ENCODE measurements at regions not wholly inside any gene's neighbourhood (a gene's known extent, or its start where the extent isn't known, plus 50 kb on each side); places are given as distances from the start of the nearest gene placed in this dataset.

- H2AFZ ChIP-seq: peak overlapping the region; percentile 61; the same call in 1 of the 2 replicates
- H3K79me2 ChIP-seq (ENCODE audit: insufficient read depth): no peaks in the 10 kb centered on the region
- no peaks in the 10 kb centered on the region for H3K9me2 ChIP-seq (ENCODE audit: insufficient read depth)
- peak overlapping the region; percentile 37 for H3K4me2 ChIP-seq (ENCODE audit: unreplicated experiment)
- H3K27ac ChIP-seq: peak overlapping the region; percentile 48
- WGBS, 2 experiments (ENCODE audit: low coverage in 1 of 2, low lambda C conversion rate in 2 of 2, missing lambda C conversion rate in 2 of 2): 68 to 72% methylated on average over 10 of the region's 10 CpGs
- TF ChIP-seq EZH2 (IDR thresholded peaks at IDR 0.05; ENCODE audit: insufficient read depth, poor library complexity, severe bottlenecking) (no peak), EZH2phosphoT487 (IDR thresholded peaks at IDR 0.05; ENCODE audit: insufficient read depth, low read depth) (no peak)
- H3K4me3 ChIP-seq: peak overlapping the region; percentile 13; the same call in 1 of the 2 replicates
- no peaks in the 10 kb centered on the region for H4K20me1 ChIP-seq (ENCODE audit: insufficient read depth)
- in situ Hi-C loops (cut with MboI): no loop called here
- H3K9me3 ChIP-seq (ENCODE audit: low read depth): no peaks in the 10 kb centered on the region
- H3K9ac ChIP-seq: no peak overlapping the region
- H3F3A ChIP-seq (ENCODE audit: insufficient read depth): peaks cover 14% of the 10 kb centered on the region
- peak; percentile 57 for DNase-seq
- H3K27me3 ChIP-seq (replicated peaks; ENCODE audit: insufficient read depth): no peaks in the 10 kb centered on the region
- no peaks in the 10 kb centered on the region for H3K36me3 ChIP-seq (ENCODE audit: low read depth)
- peaks cover 48% of the 10 kb centered on the region for H3K4me1 ChIP-seq (ENCODE audit: insufficient read depth)
These were observed 64.2 kb upstream of the FNDC3B start for GRCh38 chr3:171974986-171975837.

- TF ChIP-seq EZH2 (IDR thresholded peaks at IDR 0.05; ENCODE audit: insufficient read depth, poor library complexity, severe bottlenecking): no peak
- TF ChIP-seq EZH2phosphoT487 (IDR thresholded peaks at IDR 0.05; ENCODE audit: insufficient read depth, low read depth): no peak
- Histone ChIP-seq H3K4me1 (ENCODE audit: insufficient read depth) (peaks cover 49% of the 10 kb centered on the region), H3K4me3 (no peak overlapping the region), H2AFZ (peak overlapping the region; percentile 61), H3K9me3 (ENCODE audit: low read depth) (no peaks in the 10 kb centered on the region), H3K27ac (peak overlapping the region; percentile 48), H3K79me2 (ENCODE audit: insufficient read depth) (no peaks in the 10 kb centered on the region), H3K9me2 (ENCODE audit: insufficient read depth) (no peaks in the 10 kb centered on the region), H3K4me2 (ENCODE audit: unreplicated experiment) (peak overlapping the region; percentile 37), H3F3A (ENCODE audit: insufficient read depth) (peaks cover 14% of the 10 kb centered on the region), H3K27me3 (replicated peaks; ENCODE audit: insufficient read depth) (no peaks in the 10 kb centered on the region), H3K36me3 (ENCODE audit: low read depth) (no peaks in the 10 kb centered on the region), H3K9ac (no peak overlapping the region), H4K20me1 (ENCODE audit: insufficient read depth) (no peaks in the 10 kb centered on the region)
- in situ Hi-C loops (cut with MboI): no loop called here
- peak; percentile 77 for DNase-seq
- 47 to 63% methylated on average over 3 of the region's 3 CpGs for WGBS, 2 experiments (ENCODE audit: low coverage in 1 of 2, low lambda C conversion rate in 2 of 2, missing lambda C conversion rate in 2 of 2)
These were observed 62.9 kb upstream of the FNDC3B start for GRCh38 chr3:171976526-171976925.

GRCh38 chr3:171977441-171977840, 61.9 kb upstream of the FNDC3B start:
- in situ Hi-C loops (cut with MboI): no loop called here
- Histone ChIP-seq H4K20me1 (ENCODE audit: insufficient read depth) (no peaks in the 10 kb centered on the region), H3F3A (ENCODE audit: insufficient read depth) (peaks cover 14% of the 10 kb centered on the region), H3K27me3 (replicated peaks; ENCODE audit: insufficient read depth) (no peaks in the 10 kb centered on the region), H3K79me2 (ENCODE audit: insufficient read depth) (no peaks in the 10 kb centered on the region), H3K4me2 (ENCODE audit: unreplicated experiment) (no peak overlapping the region), H3K9ac (no peak overlapping the region), H3K27ac (no peak overlapping the region), H3K36me3 (ENCODE audit: low read depth) (no peaks in the 10 kb centered on the region), H3K4me3 (no peak overlapping the region), H3K4me1 (ENCODE audit: insufficient read depth) (peaks cover 41% of the 10 kb centered on the region), H3K9me2 (ENCODE audit: insufficient read depth) (no peaks in the 10 kb centered on the region), H3K9me3 (ENCODE audit: low read depth) (no peaks in the 10 kb centered on the region), H2AFZ (no peak overlapping the region)
- DNase-seq: no peak
- WGBS, 2 experiments (ENCODE audit: low coverage in 1 of 2, low lambda C conversion rate in 2 of 2, missing lambda C conversion rate in 2 of 2): 88 to 94% methylated on average over 7 of the region's 7 CpGs
- TF ChIP-seq EZH2 (IDR thresholded peaks at IDR 0.05; ENCODE audit: insufficient read depth, poor library complexity, severe bottlenecking): no peak

DNA sequence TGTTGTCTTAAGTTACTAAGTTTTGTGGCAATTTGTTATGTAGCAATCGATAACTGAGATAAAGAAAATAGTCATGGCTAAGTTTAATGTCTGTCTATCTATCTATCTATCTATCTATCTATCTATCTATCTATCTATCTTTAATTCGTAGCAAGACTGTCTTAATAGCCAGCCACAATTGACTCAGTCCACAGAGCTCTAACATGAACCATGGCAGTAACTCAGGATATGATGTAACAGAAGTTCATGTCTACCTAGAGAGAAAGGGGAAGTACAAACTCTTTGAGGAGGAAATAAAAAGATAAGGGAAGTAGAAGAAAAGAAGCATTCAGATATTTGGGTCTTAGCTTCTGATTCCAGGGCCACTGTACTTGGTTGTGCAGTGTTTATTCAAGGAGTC, 61.5 kb upstream of the FNDC3B start:
- 97% methylated on average over 2 of the region's 2 CpGs for WGBS, 2 experiments (ENCODE audit: low coverage in 1 of 2, low lambda C conversion rate in 2 of 2, missing lambda C conversion rate in 2 of 2)
- Histone ChIP-seq H3K9me3 (ENCODE audit: low read depth) (no peaks in the 10 kb centered on the region), H3K4me2 (ENCODE audit: unreplicated experiment) (no peak overlapping the region)

More for the DNA sequence above, 61.5 kb upstream of the FNDC3B start:
- Histone ChIP-seq H3K4me3 (no peak overlapping the region), H3K9me2 (ENCODE audit: insufficient read depth) (no peaks in the 10 kb centered on the region), H3K36me3 (ENCODE audit: low read depth) (no peaks in the 10 kb centered on the region), H4K20me1 (ENCODE audit: insufficient read depth) (no peaks in the 10 kb centered on the region), H3K27me3 (replicated peaks; ENCODE audit: insufficient read depth) (no peaks in the 10 kb centered on the region), H3F3A (ENCODE audit: insufficient read depth) (peaks cover 14% of the 10 kb centered on the region), H3K79me2 (ENCODE audit: insufficient read depth) (no peaks in the 10 kb centered on the region), H3K4me1 (ENCODE audit: insufficient read depth) (peaks cover 36% of the 10 kb centered on the region), H3K27ac (no peak overlapping the region), H2AFZ (no peak overlapping the region), H3K9ac (no peak overlapping the region)
- no peak for DNase-seq
- in situ Hi-C loops (cut with MboI): no loop called here
- TF ChIP-seq EZH2 (IDR thresholded peaks at IDR 0.05; ENCODE audit: insufficient read depth, poor library complexity, severe bottlenecking): no peak
- TF ChIP-seq EZH2phosphoT487 (IDR thresholded peaks at IDR 0.05; ENCODE audit: insufficient read depth, low read depth): no peak

All from GM23248 (cell line).